Kidney tubule cell (primary cell): ENCODE measurements at regions not wholly inside any gene's neighbourhood (a gene's known extent, or its start where the extent isn't known, plus 50 kb on each side); places are given as distances from the start of the nearest gene placed in this dataset.
"Not testable (repeated sequence)": the region's sequence is repeated elsewhere in the genome, so short reads cannot be mapped to it uniquely, and the experiment has no call there.

Source experiments
- DNase-seq: peaks from one replicate; pipeline ENCODE4 v3.0.0-alpha.2; 2018; ENCODE audit warnings: low spot score

DNA sequence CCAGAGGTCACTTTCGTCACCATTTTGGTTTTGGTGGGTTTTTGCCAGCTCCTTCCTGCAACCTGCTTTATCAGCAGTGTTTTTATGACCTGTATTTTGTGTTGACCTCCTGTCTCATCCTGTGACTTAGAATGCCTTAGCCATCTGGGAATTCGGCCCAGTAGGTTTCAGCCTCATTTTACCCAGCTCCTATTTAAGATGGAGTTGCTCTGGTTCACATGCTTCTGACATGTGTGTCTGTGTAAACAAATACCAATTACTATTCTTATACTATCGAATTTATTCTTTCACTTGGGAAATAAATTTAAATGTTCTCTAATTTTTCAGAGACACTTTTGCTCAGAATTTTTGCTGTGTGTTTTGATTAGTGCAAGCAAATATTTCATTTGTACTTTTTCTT is 1370.3 kb upstream of the MIR17HG start:
- no peak for DNase-seq

DNA sequence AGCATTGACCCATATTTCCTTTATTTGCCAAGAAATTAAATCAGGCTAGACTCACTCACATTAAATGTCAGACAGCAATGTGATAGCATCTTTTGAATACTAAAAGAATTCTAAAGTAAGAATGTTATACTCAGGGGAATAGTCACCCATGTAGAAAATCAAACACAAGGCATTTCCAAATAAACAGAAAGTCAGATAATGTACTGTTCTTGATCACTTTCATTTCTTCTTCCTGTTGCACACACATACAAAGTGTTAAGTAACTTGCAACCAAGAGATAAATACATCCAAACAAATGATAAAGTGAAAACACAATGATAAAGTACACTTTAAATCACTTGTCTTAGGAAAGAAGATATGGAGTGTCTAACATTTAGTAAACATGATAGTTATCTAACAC is 1366.6 kb upstream of the MIR17HG start:
- DNase-seq: no peak

DNA sequence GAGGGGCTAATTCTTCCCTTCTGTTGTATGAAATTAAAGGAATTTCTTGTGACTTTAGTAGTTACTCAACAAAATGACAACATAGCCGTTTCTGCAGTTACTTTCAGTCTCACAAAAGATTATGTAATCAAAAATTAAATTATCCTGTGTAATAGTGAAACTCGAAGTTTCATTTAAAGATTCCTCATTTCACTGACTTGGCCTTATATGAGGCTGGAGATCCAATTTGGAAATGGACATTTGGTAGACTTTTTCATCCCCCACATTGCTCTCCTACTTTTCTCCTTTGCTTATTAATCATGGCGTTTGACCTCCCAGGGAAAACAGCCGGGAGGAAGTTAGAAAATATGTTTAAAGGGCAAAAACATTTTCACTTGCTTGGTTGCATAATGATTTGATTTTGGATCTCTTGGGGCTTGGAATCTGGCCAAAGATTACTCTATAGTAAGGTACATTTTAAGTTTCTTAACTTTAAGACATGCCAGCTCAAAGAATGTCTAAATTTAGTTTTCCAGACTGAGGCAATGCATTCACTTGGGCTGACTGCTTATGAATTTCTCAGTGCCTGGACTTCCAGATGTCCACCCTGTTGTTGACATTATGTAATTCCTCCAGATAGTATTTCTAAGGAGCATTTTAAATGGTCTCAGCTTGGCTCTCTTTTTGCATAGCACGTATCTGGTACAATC is 1364.9 kb upstream of the MIR17HG start:
- peak; percentile 1 for DNase-seq

- DNase-seq: no peak
Observed at GRCh38 chr13:89988206-89988605, 1359.3 kb upstream of the MIR17HG start.

- DNase-seq: no peak
Observed at GRCh38 chr13:90003566-90003965, 1343.9 kb upstream of the MIR17HG start.

GRCh38 chr13:90008707-90009149 is 1338.8 kb upstream of the MIR17HG start:
- no peak for DNase-seq

DNA sequence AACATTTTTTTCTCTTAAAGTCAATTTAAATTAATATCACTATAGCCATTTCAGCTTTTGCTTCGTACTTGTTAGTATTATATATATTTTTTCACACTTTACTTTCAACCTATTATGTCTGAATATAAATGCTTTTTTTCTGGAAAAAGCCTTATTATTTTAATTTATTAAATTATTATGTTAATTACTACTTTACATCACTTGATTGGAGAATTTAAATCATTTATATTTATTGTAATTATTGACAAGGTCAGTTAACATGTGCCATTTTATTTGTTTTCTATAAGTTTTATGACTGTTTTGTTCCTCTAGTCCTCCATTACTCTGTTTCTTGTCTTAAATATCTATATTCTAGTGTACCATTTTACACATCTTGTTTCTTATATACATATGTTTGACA is 1333.4 kb upstream of the MIR17HG start:
- no peak for DNase-seq

GRCh38 chr13:90015565-90016507 is 1331.7 kb upstream of the MIR17HG start:
- peak; percentile 3 for DNase-seq

- no peak for DNase-seq
Observed at GRCh38 chr13:90016688-90017087, 1330.8 kb upstream of the MIR17HG start.

- no peak for DNase-seq
Observed at GRCh38 chr13:90020536-90021070, 1326.9 kb upstream of the MIR17HG start.

- DNase-seq: no peak
Observed at GRCh38 chr13:90027409-90027808, 1320.1 kb upstream of the MIR17HG start.

DNA sequence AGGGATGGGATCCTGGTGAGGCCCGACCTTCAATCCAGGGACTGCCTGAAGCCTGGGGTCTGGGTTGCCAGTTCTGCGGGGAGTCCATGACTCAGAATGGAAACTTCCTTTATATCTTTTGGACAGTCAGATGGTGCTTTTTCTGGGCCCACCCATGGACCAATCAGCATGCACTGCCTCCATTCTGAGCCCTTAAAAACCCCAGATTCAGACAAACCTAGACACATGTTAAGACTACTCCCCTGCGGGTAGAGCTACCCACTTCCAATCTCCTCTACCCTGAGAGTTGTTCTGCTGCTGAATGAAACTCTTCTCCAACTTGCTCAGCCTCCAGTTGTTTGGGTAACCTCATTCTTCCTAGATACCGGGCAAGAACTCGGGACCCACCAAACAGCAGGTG is 1315.2 kb upstream of the MIR17HG start:
- no peak for DNase-seq

GRCh38 chr13:90032841-90033493 is 1314.5 kb upstream of the MIR17HG start:
- DNase-seq: no peak

GRCh38 chr13:90039516-90039915 is 1308.0 kb upstream of the MIR17HG start:
- DNase-seq: no peak

DNA sequence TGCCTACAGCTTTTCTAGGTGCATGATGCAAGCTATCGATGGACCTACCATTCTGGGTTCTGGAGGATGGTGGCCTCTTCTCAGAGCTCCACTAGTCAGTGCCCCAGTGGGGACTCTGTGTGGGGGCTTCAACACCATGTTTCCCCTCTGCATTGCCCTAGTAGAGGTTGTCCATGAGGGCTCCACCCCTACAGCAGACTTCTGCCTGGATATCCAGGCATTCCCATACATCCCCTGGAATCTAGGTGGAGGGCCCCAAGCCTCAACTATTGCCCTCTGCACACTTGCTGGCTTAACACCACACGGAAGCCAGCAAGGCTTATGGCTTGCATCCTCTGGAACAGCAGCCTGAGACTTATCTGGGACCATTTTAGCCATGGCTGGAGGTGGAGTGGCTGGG is 1299.9 kb upstream of the MIR17HG start:
- no peak for DNase-seq

GRCh38 chr13:90049989-90050671 is 1297.4 kb upstream of the MIR17HG start:
- DNase-seq: no peak

DNA sequence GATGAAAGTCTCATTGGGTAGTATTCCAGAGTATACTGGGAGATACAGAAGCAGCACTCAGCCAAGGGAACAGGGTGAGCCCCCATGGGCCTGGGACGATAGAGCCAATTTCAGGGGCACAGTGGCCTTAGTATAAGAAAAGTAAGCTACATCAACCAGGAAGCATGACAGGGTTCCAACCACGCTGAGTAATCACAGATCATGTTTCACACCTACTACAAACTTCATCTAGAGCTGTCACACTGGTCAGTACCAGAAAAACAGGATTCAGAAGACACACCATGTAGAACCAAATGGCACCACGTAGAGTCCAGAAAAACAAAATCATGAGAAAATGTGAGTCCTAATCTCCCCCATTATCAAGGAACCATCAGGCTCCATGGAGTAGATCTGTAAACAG is 1292.4 kb upstream of the MIR17HG start:
- DNase-seq: peak; percentile 54

DNA sequence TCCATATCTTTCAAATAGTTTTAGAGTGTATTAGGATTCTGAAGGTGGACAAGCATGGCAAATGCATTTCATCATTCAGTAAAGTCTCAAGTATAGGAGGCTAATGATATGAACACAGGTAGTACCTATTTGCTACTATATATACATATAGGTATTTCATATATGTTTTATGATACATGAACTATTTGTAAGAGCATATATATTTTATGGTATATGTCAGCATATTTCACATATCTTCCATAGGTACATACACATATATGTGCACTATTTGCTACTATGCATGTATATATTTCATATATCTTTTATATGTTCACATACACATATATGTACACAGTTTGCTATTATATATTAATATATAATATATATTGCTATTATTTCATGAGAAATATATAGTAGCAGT is 1291.7 kb upstream of the MIR17HG start:
- no peak for DNase-seq

GRCh38 chr13:90064226-90064625 is 1283.3 kb upstream of the MIR17HG start:
- not testable (repeated sequence) for DNase-seq

DNA sequence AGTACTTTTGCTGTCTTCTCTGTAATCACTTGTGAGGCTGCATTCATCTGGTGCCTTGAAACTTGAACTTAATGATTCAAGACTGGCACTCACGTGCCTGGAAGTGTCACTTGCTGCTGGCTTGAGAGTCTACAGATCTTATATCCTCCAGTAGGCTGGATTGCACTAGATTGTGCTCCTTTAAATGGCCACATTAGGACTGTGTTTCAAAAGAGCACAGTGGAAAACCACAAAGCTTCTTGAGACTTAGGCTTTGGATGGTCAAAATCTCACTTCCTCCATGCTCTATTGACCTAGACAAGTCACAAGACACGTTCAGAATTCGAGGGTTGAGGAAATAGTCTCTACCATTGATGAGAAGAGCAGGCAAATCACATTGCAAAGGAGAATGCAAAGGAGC is 1278.8 kb upstream of the MIR17HG start:
- DNase-seq: no peak

GRCh38 chr13:90070362-90070761 is 1277.1 kb upstream of the MIR17HG start:
- no peak for DNase-seq
